IMR-90 (cell line): ENCODE measurements at regions not wholly inside any gene's neighbourhood (a gene's known extent, or its start where the extent isn't known, plus 50 kb on each side); places are given as distances from the start of the nearest gene placed in this dataset.

Experiments
- ATAC-seq: fragments of 200-7000 bp; cut with Tn5 transposase; 2 replicates; pipeline ENCODE4 v1.9.1; 2020; ENCODE audit warnings: low read depth, mild to moderate bottlenecking, moderate library complexity
- BruUV-seq: library from RNA; stranded (reverse); fragments of 400-500 nt; replicated peaks from 2 replicates; lab custom pipeline; 2021; lab: Mats Ljungman, UMichigan
- CTCF ChIA-PET: fragments of 300-600 bp; formaldehyde crosslinking; extraction: SDS; loops from one replicate; lab custom pipeline; 2021; ENCODE audit warnings: antibody characterized with exemption; lab: Yijun Ruan, JAX
- POLR2A ChIA-PET: fragments of 300-600 bp; sonication (Branson Sonifier 250); formaldehyde crosslinking; loops from one replicate; lab custom pipeline; 2022; ENCODE audit warnings: antibody characterized with exemption; ENCODE audit not compliant: unreplicated experiment; lab: Charles Lee
- DNase-seq: peaks from one replicate; pipeline ENCODE4 v3.0.0; 2013
- H2AFZ ChIP-seq: replicated peaks from 2 replicates; pipeline ENCODE3; 2013; ENCODE audit warnings: low read length, mild to moderate bottlenecking; ENCODE audit not compliant: poor library complexity
- H2AK5ac ChIP-seq: 2 replicates; pipeline ENCODE4 v1.6.1; 2013; ENCODE audit warnings: low read depth, low read length, inconsistent platforms
- H2AK9ac ChIP-seq: replicated peaks from 2 replicates; pipeline ENCODE3; 2013; ENCODE audit warnings: mild to moderate bottlenecking, low read depth, low read length, moderate library complexity; ENCODE audit not compliant: poor library complexity
- H2BK120ac ChIP-seq: 2 replicates; pipeline ENCODE4 v1.6.1; 2013; ENCODE audit warnings: low read depth, low read length, inconsistent platforms
- H2BK15ac ChIP-seq: 3 replicates; pipeline ENCODE4 v1.6.1; 2013; ENCODE audit warnings: low read depth, low read length, inconsistent platforms
- H2BK20ac ChIP-seq: 2 replicates; pipeline ENCODE4 v1.6.1; 2013; ENCODE audit warnings: low read depth, mild to moderate bottlenecking, inconsistent platforms, low read length, moderate library complexity
- H2BK5ac ChIP-seq: 2 replicates; pipeline ENCODE4 v1.6.1; 2013; ENCODE audit warnings: mild to moderate bottlenecking, low read depth, low read length, inconsistent platforms; ENCODE audit not compliant: poor library complexity, severe bottlenecking
- H3K14ac ChIP-seq: replicated peaks from 2 replicates; pipeline ENCODE4 v1.6.1; 2013; ENCODE audit warnings: low read depth, low read length, inconsistent platforms
- H3K18ac ChIP-seq: 2 replicates; pipeline ENCODE4 v1.6.1; 2013; ENCODE audit warnings: low read depth, low read length, control low read depth
- H3K23ac ChIP-seq: 2 replicates; pipeline ENCODE4 v1.6.1; 2013; ENCODE audit warnings: low read depth, low read length, inconsistent platforms
- H3K27ac ChIP-seq: 2 replicates; pipeline ENCODE4 v1.5.1; 2013; ENCODE audit warnings: mild to moderate bottlenecking, control low read depth, low read length; ENCODE audit not compliant: insufficient read depth
- H3K27me3 ChIP-seq: 2 replicates; pipeline ENCODE4 v1.6.1; 2013; ENCODE audit warnings: low read length; ENCODE audit not compliant: control insufficient read depth, insufficient read depth
- H3K36me3 ChIP-seq: 2 replicates; pipeline ENCODE4 v1.6.1; 2013; ENCODE audit warnings: low read length, mixed read lengths; ENCODE audit not compliant: control insufficient read depth, insufficient read depth
- H3K4ac ChIP-seq: 2 replicates; pipeline ENCODE4 v1.6.1; 2013; ENCODE audit warnings: low read depth, low read length, inconsistent platforms
- H3K4me1 ChIP-seq: 2 replicates; pipeline ENCODE4 v1.6.1; 2013; ENCODE audit warnings: low read length, mixed read lengths; ENCODE audit not compliant: control insufficient read depth, insufficient read depth
- H3K4me2 ChIP-seq: 2 replicates; pipeline ENCODE4 v1.6.1; 2013; ENCODE audit warnings: low read depth, mild to moderate bottlenecking, control low read depth, low read length, moderate library complexity
- H3K4me3 ChIP-seq: 2 replicates; pipeline ENCODE4 v1.5.1; 2013; ENCODE audit warnings: low read depth, mild to moderate bottlenecking, control low read depth, low read length, moderate library complexity; ENCODE audit not compliant: insufficient read depth
- H3K56ac ChIP-seq: 2 replicates; pipeline ENCODE4 v1.6.1; 2013; ENCODE audit warnings: low read length, inconsistent platforms; ENCODE audit not compliant: insufficient read depth; ENCODE audit errors: extremely low read depth
- H3K79me1 ChIP-seq, 2 experiments: 2 replicates each; pipeline ENCODE4 v1.6.1; 2013; ENCODE audit warnings: low read length in 2 of 2, inconsistent platforms in 1 of 2, low read depth in 1 of 2
- H3K9ac ChIP-seq: 2 replicates; pipeline ENCODE4 v1.6.1; 2013; ENCODE audit warnings: low read depth, low read length, control low read depth
- H3K9me1 ChIP-seq: 2 replicates; pipeline ENCODE4 v1.6.1; 2013; ENCODE audit warnings: low read length, inconsistent platforms; ENCODE audit not compliant: insufficient read depth
- H3K9me3 ChIP-seq: 2 replicates; pipeline ENCODE4 v1.6.1; 2013; ENCODE audit warnings: low read length; ENCODE audit not compliant: control insufficient read depth, insufficient read depth
- H4K20me1 ChIP-seq: 2 replicates; pipeline ENCODE4 v1.6.1; 2013; ENCODE audit warnings: low read length, inconsistent platforms; ENCODE audit not compliant: insufficient read depth
- H4K5ac ChIP-seq: 2 replicates; pipeline ENCODE4 v1.6.1; 2013; ENCODE audit warnings: mild to moderate bottlenecking, low read depth, low read length, control low read depth
- H4K8ac ChIP-seq, 2 experiments: 2 replicates each; pipeline ENCODE4 v1.6.1; 2013; ENCODE audit warnings: low read depth in 2 of 2, low read length in 2 of 2, control low read depth in 1 of 2, inconsistent platforms in 1 of 2
- H4K91ac ChIP-seq: 2 replicates; pipeline ENCODE4 v1.6.1; 2013; ENCODE audit warnings: low read depth, low read length, inconsistent platforms; ENCODE audit not compliant: insufficient read depth
- BHLHE40 ChIP-seq: fragments of 150-350 bp; IDR thresholded peaks from 2 replicates; pipeline ENCODE4 v1.6.1; 2016; ENCODE audit warnings: mild to moderate bottlenecking, low read depth, low read length
- CEBPB ChIP-seq: IDR thresholded peaks from 2 replicates; pipeline ENCODE4 v1.6.1; 2012; ENCODE audit warnings: low read depth, low read length, improper control_type of control experiment
- CHD1 ChIP-seq: IDR thresholded peaks from 2 replicates; pipeline ENCODE4 v1.6.1; 2012; ENCODE audit warnings: low read depth, low read length, improper control_type of control experiment
- CTCF ChIP-seq: conservative IDR thresholded peaks from 2 replicates; pipeline ENCODE4 v1.5.1; 2012; ENCODE audit warnings: mild to moderate bottlenecking, low read depth, low read length, improper control_type of control experiment
- MAFK ChIP-seq: IDR thresholded peaks from 2 replicates; pipeline ENCODE4 v1.6.1; 2012; ENCODE audit warnings: low read depth, low read length, improper control_type of control experiment
- MAZ ChIP-seq: IDR thresholded peaks from 2 replicates; pipeline ENCODE4 v1.6.1; 2012; ENCODE audit warnings: low read depth, mild to moderate bottlenecking, low read length, improper control_type of control experiment, moderate library complexity, borderline replicate concordance
- MXI1 ChIP-seq: IDR thresholded peaks from 2 replicates; pipeline ENCODE4 v1.6.1; 2012; ENCODE audit warnings: low read depth, mild to moderate bottlenecking, low read length, moderate library complexity, borderline replicate concordance
- POLR2A ChIP-seq: IDR thresholded peaks from 2 replicates; pipeline ENCODE4 v1.6.1; 2012; ENCODE audit warnings: mild to moderate bottlenecking, low read depth, low read length
- RAD21 ChIP-seq: IDR thresholded peaks from 2 replicates; pipeline ENCODE4 v1.6.1; 2012; ENCODE audit warnings: low read length, improper control_type of control experiment
- RCOR1 ChIP-seq: IDR thresholded peaks from 2 replicates; pipeline ENCODE4 v1.6.1; 2012; ENCODE audit warnings: mild to moderate bottlenecking, low read length, improper control_type of control experiment; ENCODE audit not compliant: insufficient replicate concordance
- RFX5 ChIP-seq: IDR thresholded peaks from 2 replicates; pipeline ENCODE4 v1.8.0; 2012; ENCODE audit warnings: low read depth, mild to moderate bottlenecking, low read length, moderate library complexity
- USF2 ChIP-seq: fragments of 150-350 bp; IDR thresholded peaks from 2 replicates; pipeline ENCODE4 v1.6.1; 2017; ENCODE audit warnings: mild to moderate bottlenecking, antibody characterized with exemption, low read length, low read depth
- WGBS, 2 experiments: methylation state at CpG; one replicate each; pipeline versions ENCODE4 v1.1.5 to v1.1.7; 2013; ENCODE audit warnings: missing lambda C conversion rate in 2 of 2; ENCODE audit not compliant: insufficient read length in 1 of 2; ENCODE audit errors: extremely low coverage in 2 of 2; 5-methylcytosine and 5-hydroxymethylcytosine counted together
- dilution Hi-C: fragments of 300-500 bp; cut with HindIII; formaldehyde crosslinking; loops from one replicate; pipeline ENCODE4 v1.14.3; 2018; ENCODE audit warnings: low sequenced_read_pairs; ENCODE audit not compliant: unreplicated experiment
- in situ Hi-C: fragments of 300-500 bp; cut with MboI; formaldehyde crosslinking; loops from 3 replicates; pipeline ENCODE4 v1.14.3; 2019; ENCODE audit warnings: low sequenced_read_pairs, inconsistent platforms, mixed read lengths
- intact Hi-C: fragments of 100-400 bp; cut with micrococcal nuclease; formaldehyde crosslinking; loops from 2 replicates; pipeline ENCODE4 v1.10.0; 2022

- H3K79me1 ChIP-seq: no peaks in the 10 kb centered on the region
- H4K20me1 ChIP-seq: no peaks in the 10 kb centered on the region
- CTCF ChIA-PET: interaction anchor here (0.6 kb wide), 1 partner anchor 20 kb away, joined by 3 read pairs; no protein-coding TSS in a partner anchor
- TF ChIP-seq MAFK (no peak), RAD21 (no peak), CHD1 (no peak), MAZ (no peak), POLR2A (no peak), RCOR1 (no peak), MXI1 (no peak), BHLHE40 (no peak), CEBPB (no peak), CTCF (no peak), USF2 (no peak), RFX5 (no peak)
- H3K36me3 ChIP-seq: no peaks in the 10 kb centered on the region
- no peaks in the 10 kb centered on the region for H3K9me1 ChIP-seq
- H3K4me3 ChIP-seq: no peak overlapping the region
- H2AK5ac ChIP-seq: no peak overlapping the region
- H3K56ac ChIP-seq: no peak overlapping the region
- no peak overlapping the region for H3K23ac ChIP-seq
- no peak for ATAC-seq
- no peak for DNase-seq
- H3K4ac ChIP-seq: no peak overlapping the region
- H3K4me2 ChIP-seq: no peak overlapping the region
- H3K18ac ChIP-seq: no peak overlapping the region
- no peak overlapping the region for H4K8ac ChIP-seq
- in situ Hi-C loops: no loop called here
- no peak overlapping the region for H3K27ac ChIP-seq
- dilution Hi-C loops: no loop called here
- no peak overlapping the region for H3K9ac ChIP-seq
- BruUV-seq: no TSS peak
- intact Hi-C loops: no loop called here
- no peak overlapping the region for H2AK9ac ChIP-seq
- no peaks in the 10 kb centered on the region; the same call in 1 of the 2 replicates for H3K9me3 ChIP-seq
- 20% methylated on average over 2 of the region's 4 CpGs; no CpG with 5 or more reads in 1 of the 2 experiments for WGBS, 2 experiments
- H3K27me3 ChIP-seq: no peaks in the 10 kb centered on the region
- no peak overlapping the region for H2BK5ac ChIP-seq
- no peak overlapping the region for H3K14ac ChIP-seq
- no peak overlapping the region for H2BK20ac ChIP-seq
- no peak overlapping the region for H2BK15ac ChIP-seq
- H3K4me1 ChIP-seq: no peaks in the 10 kb centered on the region
- H2AFZ ChIP-seq: no peak overlapping the region
- POLR2A ChIA-PET: no interaction called here
- H4K91ac ChIP-seq: no peak overlapping the region
- H4K5ac ChIP-seq: no peak overlapping the region
- no peak overlapping the region for H2BK120ac ChIP-seq
Measured at GRCh38 chr5:23450187-23450586, 57.2 kb upstream of the PRDM9 start.
